ENCODE measurements at regions not wholly inside any gene's neighbourhood (a gene's known extent, or its start where the extent isn't known, plus 50 kb on each side); places are given as distances from the start of the nearest gene placed in this dataset.

DNA sequence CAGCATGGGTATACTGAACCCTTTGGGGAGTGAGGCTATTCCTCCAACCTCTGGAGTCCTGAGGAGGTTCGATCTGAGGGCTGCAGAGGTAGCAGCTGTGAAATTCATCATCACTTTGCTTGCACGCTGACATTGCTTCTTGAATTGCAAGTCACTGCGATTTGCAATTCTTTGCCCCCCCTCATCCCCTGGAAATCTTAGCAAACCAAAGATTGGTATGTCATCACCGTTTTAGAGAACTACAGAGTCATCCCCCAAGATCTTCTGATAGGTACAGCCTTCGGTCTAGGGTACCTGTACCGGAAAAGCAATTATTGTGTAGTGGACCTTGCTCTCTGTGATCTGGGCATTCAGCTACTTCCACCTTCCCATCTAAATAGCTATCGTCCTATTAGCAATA lies 192.6 kb downstream of the KLF6 start:
- no peak for TF ChIP-seq GATA2 (IDR thresholded peaks at IDR 0.05; ENCODE audit: low read depth, low read length)
- TF ChIP-seq GATA3 (IDR thresholded peaks at IDR 0.05; ENCODE audit: low read depth, low read length), result no peak

Data from SH-SY5Y (cell line).